ENCODE measurements at regions not wholly inside any gene's neighbourhood (a gene's known extent, or its start where the extent isn't known, plus 50 kb on each side); places are given as distances from the start of the nearest gene placed in this dataset.
"Not testable (repeated sequence)": the region's sequence is repeated elsewhere in the genome, so short reads cannot be mapped to it uniquely, and the experiment has no call there.

DNA sequence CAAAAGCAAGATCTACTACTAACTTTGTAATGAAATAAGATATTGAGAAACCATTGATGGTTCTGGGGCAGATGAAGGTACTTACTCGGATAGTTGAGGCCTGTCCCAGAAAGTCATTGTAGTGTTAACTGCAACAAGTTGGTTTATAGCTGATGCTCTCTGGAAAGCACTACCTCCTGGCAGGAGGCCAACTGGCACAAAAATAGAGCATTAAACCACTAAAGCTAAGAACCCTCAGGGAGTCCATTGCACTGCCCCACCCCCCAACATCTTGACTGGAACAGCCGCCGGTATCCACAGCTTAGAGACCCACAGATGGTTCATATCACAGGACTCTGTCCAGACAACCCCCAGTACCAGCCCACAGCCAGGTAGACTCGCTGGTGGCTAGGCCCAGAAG is 552.5 kb upstream of the CRIM1 start:
- DNase-seq (ENCODE audit: low read depth): no peak

DNA sequence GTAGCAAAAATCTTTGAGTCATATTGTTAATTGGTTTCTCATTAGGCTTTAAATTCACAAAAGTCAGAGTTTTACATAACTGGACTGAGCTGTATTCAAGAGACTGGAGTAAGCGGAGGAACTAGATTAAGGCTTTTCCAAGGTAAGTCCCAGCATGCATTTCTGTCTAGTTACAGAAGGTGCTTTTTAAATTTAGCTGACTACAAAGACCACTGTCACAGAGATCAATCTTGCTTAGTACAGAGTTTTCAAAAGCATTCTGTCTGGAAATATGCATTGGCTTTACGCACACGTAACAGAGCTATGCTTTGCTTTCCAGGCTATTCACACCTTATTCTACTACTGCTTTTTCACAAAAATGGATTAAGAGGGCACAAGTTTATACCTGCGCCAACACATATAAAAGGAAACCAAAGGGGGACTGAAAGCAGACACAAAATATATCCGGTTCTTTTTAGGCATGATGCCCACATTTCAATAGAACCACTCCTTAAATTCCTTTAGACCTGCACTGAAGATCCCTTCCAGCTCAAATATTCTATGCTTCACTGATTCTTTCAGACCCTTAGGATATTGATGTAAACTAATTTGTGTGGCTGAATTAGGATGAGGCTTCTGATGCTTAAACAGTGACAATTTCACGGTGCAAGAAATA is 560.7 kb upstream of the CRIM1 start:
- no peak for DNase-seq (ENCODE audit: low read depth)

DNA sequence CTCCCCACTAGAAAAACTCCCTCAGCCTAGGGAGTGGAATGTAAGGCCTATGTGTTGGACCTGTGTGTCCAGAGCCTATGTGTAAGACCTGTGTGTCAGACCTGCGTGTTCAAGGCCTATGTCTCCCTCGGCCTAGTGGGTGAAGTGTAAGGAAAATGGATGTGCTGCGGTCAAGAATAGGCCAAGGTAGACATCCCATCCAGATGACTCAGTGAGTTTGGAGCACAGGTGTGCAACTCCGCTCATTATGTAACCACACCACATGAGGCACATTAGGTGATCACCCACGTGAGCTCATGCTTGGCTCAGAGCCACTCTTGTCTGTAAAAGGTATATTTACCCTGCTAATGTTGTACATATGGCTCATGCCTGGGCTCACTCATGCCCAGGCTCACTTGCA is 565.3 kb upstream of the CRIM1 start:
- DNase-seq (ENCODE audit: low read depth): no peak

DNA sequence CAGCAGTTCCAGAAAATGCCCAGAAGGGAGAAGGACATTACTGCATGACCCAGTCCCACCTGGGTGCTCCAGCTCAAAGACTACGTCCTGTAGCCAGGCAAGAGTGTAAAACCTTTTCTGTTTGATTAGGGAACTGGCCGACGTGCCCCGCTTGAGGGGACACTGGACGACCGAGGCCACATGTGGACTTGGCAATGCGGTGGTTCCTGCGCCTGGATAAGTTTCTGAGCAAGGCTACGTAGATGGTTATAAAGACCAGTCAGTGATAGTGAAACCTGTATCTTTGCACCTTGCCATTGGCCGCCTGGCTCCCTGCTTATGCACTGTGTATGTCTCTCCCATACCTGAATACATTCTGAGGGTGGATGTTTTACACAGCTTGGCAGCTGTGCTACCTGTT is 567.0 kb upstream of the CRIM1 start:
- DNase-seq (ENCODE audit: low read depth): no peak

DNA sequence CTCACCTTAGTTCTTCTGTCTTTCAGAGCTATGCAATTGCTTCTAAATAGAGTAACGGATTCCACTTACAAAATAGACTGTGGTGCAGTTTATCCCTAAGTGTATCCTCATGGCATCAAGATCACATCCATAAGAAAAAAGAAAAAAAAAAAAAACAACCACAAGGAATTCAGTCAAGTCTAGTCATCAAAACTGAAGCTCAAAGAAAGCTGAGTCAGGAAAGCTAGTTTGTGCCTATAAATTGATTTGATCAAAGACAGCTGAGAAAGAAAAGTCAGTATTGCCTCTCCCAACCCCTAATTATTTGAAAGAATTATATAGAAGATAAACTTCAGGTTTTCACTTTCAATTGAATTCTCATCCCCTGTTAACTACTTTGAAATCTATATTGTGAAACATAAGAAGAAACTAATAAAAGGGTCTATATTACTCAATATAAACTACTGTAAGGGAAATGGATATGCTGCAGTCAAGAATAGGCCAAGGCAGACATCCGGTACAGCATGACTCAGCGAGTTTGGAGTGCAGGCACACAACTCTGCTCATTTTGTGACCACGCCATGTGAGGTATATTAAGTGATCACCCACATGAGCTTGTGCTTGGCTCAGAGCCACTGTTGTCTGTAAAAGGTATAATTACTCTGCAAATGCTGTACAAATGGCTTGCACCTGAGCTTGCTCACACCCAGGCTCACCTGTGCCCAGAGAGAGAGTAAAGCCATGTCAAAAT is 568.1 kb upstream of the CRIM1 start:
- DNase-seq (ENCODE audit: low read depth): no peak

DNA sequence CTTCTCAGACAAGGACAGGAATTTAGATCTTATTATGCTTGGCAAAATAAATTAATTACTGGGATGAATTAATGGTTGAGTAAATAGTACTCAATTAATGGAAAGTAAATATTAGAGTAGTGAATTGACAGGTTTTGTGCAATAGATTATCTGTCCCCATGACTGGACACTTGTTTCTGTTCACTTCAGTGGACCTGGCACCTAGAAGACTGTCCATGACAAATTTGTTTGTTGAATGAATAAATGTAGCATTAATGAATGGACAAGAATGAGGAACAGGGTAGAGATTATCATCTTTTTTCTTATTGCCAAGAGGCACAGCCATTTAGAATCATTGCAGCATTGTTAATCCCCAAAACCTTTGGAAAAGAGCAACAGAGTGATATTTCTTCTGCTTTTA is 570.0 kb upstream of the CRIM1 start:
- no peak for DNase-seq (ENCODE audit: low read depth)

DNA sequence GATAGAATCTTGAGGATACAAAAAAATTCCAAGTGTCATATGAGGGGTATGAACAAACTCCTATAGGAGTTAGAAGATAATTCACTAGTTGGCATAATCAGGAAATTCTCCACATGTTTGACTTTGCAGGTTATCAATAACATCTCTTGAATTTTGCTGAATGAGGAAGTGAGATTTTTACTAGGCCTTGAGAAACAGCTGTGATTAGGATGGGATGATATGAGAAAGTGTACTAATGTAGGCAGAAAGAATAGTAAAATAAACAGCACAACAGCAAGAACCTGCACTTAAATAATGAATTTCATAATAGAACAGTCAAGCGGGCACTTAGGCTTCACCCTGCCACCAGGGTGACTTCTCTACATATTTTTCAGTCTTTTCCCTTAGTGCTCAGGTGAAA is 570.8 kb upstream of the CRIM1 start:
- DNase-seq (ENCODE audit: low read depth): no peak

DNA sequence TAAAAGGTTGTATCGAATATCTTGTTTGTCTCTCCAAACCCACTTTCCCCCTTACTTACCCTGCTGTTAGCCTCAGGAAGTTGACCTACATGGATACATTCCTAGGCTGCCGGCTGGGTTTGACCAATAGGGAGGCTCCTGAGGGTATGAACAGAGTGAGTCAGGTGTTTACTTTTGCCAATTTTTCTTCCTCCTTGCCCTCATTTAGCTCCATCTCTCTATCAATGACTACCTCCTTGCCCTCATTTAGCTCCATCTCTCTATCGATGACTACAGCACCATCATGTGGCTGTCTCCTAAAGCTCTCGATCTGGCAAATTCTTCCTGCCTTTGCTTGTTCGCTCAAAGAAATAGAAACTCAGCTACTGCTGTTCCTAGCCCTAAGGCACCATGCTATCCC is 571.9 kb upstream of the CRIM1 start:
- DNase-seq (ENCODE audit: low read depth): no peak

DNA sequence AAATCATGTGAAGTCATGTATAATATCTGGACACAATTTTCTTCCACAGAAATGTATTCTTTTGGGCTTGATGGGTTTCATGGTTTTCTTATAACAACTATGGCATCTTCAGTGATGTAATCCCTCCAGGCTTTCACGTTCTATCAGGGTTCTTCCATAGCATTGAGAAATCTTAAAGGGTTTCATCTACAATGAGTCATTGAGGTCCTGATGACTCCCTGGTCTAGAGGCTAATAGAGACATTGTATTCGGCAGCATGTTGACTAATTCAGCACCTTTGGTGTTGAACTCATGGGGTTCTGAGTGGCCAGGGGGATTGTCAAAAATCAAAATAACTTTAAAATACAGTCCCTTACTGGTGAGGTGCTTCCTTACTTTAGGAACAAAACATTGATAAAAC is 614.0 kb upstream of the CRIM1 start:
- no peak for DNase-seq (ENCODE audit: low read depth)

DNA sequence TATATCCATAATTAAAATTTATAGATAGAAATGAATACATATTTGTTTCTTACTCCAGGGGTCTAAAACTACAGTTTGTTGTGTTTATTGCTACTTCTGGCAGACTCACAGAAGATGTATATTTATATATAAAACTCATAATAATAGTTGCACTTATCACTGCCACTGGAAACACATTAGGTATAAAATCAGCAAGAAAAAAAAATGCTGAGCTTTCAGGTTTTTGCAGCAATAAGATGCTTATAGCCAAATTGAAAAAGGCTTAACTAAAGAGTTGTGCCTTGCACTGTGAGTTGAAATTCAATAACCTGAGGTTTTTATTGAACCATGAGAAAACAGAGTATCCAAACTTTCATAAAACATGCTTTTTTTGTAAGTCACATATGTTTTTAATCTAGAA is 623.9 kb upstream of the CRIM1 start:
- no peak for DNase-seq (ENCODE audit: low read depth)

DNA sequence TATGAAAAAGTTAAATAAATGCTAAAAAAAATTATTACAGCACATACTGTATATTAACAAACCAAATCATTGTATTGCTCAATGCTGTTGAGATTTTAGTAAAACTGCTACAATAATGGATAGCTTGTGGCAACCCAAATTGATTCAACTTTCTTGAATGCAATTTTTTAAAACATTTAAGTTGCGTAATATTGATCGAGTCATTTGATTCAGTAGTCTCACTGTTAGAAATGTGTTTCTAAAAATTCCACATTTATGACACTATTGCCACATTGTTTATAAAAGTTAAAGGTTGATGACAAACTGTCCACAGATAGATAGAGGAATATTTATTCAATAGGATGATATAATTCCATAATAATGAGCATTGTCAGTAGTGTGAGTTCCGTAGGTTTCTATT is 640.7 kb upstream of the CRIM1 start:
- DNase-seq (ENCODE audit: low read depth): no peak

DNA sequence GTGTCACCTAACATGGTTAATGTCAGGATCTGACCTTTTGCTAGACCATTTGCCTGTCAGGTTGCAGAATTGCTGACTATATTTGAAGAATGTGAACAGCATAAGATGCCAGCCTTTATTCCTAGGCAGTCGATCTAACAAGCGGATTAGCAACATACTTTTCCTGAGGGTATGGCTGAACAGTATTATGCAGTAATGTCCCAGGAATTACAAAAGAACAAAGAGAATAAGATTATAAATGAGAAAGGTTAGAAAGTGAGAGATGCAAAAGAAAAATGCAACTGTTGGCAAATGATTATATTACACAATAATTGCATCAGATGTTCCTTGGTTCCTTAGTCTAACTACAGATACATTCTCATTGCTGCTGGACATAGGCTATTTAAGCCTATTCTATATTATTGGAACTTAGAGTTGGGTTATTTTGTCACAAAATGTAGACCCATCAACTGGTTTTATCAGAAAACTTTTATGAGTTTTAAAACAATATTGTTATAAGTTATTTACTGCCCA is 647.1 kb upstream of the CRIM1 start:
- DNase-seq (ENCODE audit: low read depth): no peak

DNA sequence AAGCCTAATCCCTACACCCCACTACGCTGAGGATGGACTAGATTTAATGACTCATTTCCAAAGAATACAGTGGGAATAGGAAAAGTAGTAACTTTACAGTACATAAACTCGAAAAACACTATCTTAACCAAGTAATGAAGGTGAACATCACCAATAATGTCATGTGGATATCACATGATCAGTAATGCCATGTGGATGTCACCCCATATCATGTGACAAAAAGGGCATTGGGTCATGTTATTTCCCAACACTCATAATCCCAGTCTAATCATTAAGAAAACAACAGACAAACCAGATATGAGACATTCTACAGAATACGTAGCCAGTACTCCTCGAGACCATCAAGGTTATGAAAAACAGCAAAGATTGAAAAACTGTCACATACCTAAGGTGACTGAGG is 667.3 kb upstream of the CRIM1 start:
- DNase-seq (ENCODE audit: low read depth): no peak

DNA sequence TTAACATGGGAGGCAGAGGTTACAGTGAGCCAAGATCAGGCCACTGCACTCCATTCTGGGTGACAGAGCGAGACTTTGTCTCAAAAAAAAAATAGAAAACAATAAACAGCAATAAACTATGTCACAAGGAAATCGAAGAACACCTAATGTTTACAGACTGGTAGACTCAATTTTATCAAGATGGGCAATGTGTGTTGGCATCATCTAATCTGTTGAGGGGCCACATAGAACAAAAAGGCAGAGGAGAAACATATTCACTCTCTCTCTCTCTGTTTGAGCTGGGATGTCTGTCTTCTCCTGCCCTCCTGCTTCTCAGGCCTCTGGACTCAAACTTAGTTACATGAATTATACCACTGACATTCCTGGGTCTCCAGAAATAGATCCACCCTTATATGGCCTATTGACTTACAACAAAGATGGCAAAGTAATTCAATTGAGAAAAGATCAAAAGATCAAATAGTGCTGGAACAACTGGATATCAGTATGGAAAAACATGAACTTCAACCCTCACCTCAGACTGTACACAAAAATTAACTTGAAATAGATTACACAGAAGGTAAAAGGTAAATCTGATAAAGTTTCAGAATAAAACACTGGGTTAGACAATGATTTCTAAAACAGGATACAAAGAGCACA is 703.8 kb upstream of the CRIM1 start:
- DNase-seq (ENCODE audit: low read depth): no peak

DNA sequence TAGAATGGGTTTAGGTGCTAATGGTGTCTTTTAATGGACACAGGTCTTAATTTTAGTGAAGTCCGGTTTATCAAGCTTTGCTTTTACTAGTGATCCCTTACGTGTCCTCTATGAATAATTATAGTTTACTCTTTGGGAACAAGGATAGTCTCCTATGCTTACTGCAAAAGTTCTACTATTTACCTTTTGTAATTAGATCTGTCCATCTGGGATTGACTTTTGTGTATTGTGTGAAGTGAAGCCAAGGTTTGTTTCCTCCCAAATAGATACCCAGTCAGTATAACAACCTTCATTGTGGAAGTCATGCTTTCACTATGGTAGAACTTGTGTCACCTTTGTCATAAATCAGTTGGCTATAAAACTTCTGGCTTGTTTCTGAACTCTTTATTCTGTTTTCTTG is 740.9 kb upstream of the CRIM1 start:
- DNase-seq (ENCODE audit: low read depth): no peak

DNA sequence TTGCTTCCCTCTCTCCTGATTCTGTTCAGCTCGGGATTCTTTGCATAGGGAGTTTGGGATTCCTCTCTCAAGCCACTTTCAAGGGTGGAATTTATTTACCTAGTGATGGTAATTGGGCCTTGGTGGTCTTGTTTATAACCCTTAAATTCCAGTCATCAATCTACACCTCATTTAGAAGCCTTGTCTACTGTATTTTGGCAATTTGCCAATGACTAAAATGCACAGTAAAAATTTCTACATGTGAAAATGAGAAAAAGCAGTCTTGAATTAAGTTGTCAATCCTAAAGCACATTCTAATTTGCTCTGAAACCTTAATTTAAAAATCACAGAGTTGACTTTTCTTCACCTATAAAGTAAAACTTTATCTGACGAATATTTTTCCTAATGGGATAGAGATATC is 749.2 kb upstream of the CRIM1 start:
- DNase-seq (ENCODE audit: low read depth): no peak

DNA sequence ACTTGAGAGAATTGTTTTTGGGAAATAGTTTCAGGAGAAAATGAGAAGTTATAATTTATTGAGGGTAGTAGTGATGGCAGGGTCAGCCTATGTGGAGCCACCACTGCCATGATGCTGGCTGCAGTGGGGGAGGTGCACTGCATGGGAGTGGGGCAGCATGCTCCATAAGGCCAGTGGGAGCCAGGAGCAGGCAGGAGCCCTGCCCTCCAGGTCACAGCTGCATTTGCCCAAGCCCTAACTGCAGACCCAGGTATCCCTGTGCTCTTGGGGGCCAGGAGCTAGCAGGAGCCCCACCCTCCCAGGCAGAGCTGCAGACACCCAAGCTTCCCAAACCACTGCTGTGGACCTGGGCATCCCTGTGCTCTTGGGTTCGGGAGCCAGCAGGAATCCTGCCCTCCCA is 757.3 kb upstream of the CRIM1 start:
- DNase-seq (ENCODE audit: low read depth): no peak

DNA sequence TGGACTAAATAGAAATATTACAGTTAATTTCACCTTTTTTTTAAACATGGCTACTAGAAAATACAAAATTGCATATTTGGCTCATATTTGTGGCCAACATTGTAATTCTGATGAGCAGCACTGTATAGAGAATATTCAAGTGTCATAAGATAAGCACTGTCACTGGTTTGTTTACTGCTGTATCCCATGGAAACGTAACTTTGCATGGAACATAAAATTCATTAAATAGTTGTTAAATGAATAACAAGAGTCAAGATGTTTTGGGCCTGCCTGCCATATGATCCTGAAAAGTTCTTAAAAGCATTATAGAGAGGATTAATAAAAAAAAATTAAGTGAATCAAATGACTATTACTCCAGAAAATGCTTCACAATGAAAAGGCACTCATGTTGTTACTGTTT is 763.7 kb upstream of the CRIM1 start:
- no peak for DNase-seq (ENCODE audit: low read depth)

DNA sequence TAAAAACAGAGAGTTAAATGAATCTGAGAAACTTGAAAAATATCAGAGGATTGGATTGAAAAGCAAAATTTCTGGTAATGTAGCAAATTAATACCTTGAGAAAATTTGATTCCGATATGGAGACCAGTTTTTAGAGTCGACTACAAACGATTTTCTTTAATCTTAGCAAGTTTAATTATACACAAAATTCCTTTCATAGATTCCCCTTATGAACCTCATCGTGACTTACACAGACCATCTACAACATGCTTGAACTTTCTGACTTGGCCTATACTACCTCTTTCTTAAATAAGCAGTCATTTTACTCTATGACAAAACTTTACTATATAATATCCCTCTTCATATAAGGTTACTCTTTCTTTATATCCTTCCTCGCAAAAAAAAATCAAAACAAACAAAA is 769.6 kb upstream of the CRIM1 start:
- DNase-seq (ENCODE audit: low read depth): no peak

DNA sequence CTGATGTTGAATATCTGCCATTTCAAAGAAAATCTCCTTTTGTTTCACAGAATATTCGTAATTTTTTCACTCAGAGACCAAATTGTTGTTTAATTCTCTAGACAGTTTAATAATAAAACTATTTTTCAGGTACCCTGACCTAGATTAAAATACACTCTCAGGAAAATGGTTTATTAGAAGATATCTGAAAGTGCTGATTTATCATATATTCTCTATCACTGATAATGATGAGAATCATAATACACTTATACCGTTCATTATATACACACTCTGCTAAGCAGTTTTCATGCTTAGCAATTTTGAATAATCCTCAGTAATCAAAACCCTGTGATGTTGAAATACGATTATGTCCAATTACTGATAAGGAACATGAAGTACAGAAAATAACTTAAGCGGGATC is 772.9 kb upstream of the CRIM1 start:
- DNase-seq (ENCODE audit: low read depth): no peak

DNA sequence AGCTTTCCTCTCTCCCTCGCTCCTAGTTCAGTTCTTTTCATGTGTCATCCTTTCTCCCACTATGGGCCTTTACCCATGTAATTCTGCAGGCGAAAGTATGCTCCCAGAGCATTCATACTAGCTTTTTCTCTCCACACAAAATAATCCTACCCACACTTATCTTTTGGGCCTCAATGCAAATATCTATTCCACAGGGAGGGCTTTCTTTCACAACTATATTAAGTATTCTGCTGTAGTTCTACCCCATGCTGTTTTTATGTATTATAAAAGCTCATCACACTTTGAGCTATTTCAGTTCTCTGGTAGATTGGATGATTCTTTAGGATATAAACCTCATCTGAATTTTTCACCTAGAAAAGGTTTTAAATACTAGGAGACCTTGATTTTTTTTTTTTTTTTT is 774.6 kb upstream of the CRIM1 start:
- DNase-seq (ENCODE audit: low read depth): no peak

DNA sequence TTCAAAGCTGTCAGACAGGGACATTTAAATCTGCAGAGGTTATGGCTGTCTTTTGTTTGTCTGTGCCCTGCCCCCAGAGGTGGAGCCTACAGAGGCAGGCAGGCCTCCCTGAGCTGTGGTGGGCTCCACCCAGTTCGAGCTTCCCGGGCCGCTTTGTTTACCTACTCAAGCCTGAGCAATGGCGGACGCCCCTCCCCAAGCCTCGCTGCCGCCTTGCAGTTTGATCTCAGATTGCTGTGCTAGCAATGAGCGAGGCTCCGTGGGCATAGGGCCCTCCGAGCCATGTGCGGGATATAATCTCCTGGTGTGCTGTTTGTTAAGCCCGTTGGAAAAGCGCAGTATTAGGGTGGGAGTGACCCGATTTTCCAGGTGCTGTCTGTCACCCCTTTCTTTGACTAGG is 787.0 kb upstream of the CRIM1 start:
- DNase-seq (ENCODE audit: low read depth): not testable (repeated sequence)

DNA sequence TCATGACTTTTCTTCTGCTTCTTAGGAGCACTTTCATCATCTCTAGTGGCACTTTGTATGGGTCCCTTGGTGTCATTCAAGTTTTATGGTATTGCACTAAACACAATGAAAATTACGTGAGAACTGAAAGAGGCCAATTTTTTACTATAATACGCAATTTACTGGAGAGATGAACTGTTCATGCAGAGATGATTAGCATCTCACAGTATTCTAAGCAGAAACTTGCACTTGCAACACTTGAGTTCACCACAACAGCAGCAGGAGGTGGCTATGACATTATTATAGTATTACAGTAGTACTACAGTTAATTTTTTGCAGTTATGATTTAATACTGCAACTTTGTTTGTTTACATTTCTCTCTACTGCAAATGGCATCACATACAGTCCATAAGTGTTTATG is 793.1 kb upstream of the CRIM1 start:
- DNase-seq (ENCODE audit: low read depth): no peak

DNA sequence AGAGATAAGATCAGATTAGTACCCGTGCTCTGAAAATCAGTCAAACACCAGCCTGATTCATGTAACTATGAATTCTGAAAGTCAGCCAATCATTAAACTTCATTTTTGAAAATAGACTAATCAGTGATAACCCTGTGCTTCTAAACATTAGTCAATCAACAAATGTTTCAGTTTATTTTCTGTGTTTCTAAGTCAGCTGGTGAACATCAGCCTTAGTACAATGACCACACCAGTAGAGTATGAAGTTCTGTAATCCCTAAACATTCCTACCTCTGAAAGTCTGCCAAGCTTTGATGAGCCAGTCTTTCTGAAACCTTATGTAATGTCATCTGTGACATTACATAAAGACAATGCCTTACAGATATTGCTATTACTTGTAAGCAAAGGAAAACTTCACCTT is 807.4 kb upstream of the CRIM1 start:
- DNase-seq (ENCODE audit: low read depth): no peak
